Astrocyte (in vitro differentiated cells and primary cell): ENCODE measurements at regions not wholly inside any gene's neighbourhood (a gene's known extent, or its start where the extent isn't known, plus 50 kb on each side); places are given as distances from the start of the nearest gene placed in this dataset.

ENCODE experiments used
- DNase-seq: peaks from one replicate; pipeline ENCODE4 v3.0.0-alpha.2; 2010; ENCODE audit warnings: low read depth
- FAIRE-seq: peaks from 2 replicates; lab custom pipeline; 2011; peaks lifted over from hg19 to GRCh38; lab: Jason Lieb, UNC
- H2AFZ ChIP-seq: 2 replicates; pipeline ENCODE4 v1.6.0; 2012; ENCODE audit warnings: low read depth, low read length, inconsistent platforms
- H3K27ac ChIP-seq: 2 replicates; pipeline ENCODE4 v1.5.1; 2011; ENCODE audit warnings: low read depth, low read length, inconsistent platforms
- H3K27me3 ChIP-seq: 2 replicates; pipeline ENCODE4 v1.6.0; 2011; ENCODE audit warnings: low read length, inconsistent platforms; ENCODE audit not compliant: insufficient read depth
- H3K36me3 ChIP-seq: 2 replicates; pipeline ENCODE4 v1.5.1; 2011; ENCODE audit warnings: low read length, inconsistent platforms; ENCODE audit not compliant: insufficient read depth
- H3K4me1 ChIP-seq: 2 replicates; pipeline ENCODE4 v1.5.1; 2011; ENCODE audit warnings: low read length, inconsistent platforms; ENCODE audit not compliant: insufficient read depth
- H3K4me2 ChIP-seq: 2 replicates; pipeline ENCODE4 v1.6.0; 2012; ENCODE audit warnings: low read length, inconsistent platforms
- H3K4me3 ChIP-seq: 2 replicates; pipeline ENCODE4 v1.5.1; 2011; ENCODE audit warnings: low read depth, mild to moderate bottlenecking, low read length, inconsistent platforms; ENCODE audit not compliant: insufficient read depth
- H3K79me2 ChIP-seq: 2 replicates; pipeline ENCODE4 v1.6.0; 2012; ENCODE audit warnings: mild to moderate bottlenecking, low read length, inconsistent platforms; ENCODE audit not compliant: insufficient read depth
- H3K9ac ChIP-seq: 2 replicates; pipeline ENCODE4 v1.6.0; 2012; ENCODE audit warnings: mild to moderate bottlenecking, low read length, inconsistent platforms
- H3K9me3 ChIP-seq: 2 replicates; pipeline ENCODE4 v1.5.1; 2012; ENCODE audit warnings: low read depth, mild to moderate bottlenecking, low read length, inconsistent platforms; ENCODE audit not compliant: insufficient read depth
- H4K20me1 ChIP-seq: 2 replicates; pipeline ENCODE4 v1.6.0; 2012; ENCODE audit warnings: low read length, inconsistent platforms; ENCODE audit not compliant: insufficient read depth
- H3K27ac Mint-ChIP-seq: one replicate; pipeline ENCODE4 v1.8.0; 2021; ENCODE audit warnings: mild to moderate bottlenecking, mixed read lengths; ENCODE audit not compliant: unreplicated experiment
- H3K27me3 Mint-ChIP-seq: one replicate; pipeline ENCODE4 v1.8.0; 2021; ENCODE audit warnings: low read depth, mixed read lengths; ENCODE audit not compliant: unreplicated experiment
- H3K36me3 Mint-ChIP-seq: one replicate; pipeline ENCODE4 v1.8.0; 2021; ENCODE audit warnings: low read depth, mixed read lengths; ENCODE audit not compliant: unreplicated experiment
- H3K4me1 Mint-ChIP-seq: one replicate; pipeline ENCODE4 v1.8.0; 2021; ENCODE audit warnings: low read depth, mixed read lengths; ENCODE audit not compliant: unreplicated experiment
- H3K4me3 Mint-ChIP-seq: one replicate; pipeline ENCODE4 v1.8.0; 2021; ENCODE audit warnings: mild to moderate bottlenecking, moderate library complexity, mixed read lengths; ENCODE audit not compliant: unreplicated experiment
- H3K9me3 Mint-ChIP-seq: one replicate; pipeline ENCODE4 v1.8.0; 2021; ENCODE audit warnings: mild to moderate bottlenecking, mixed read lengths; ENCODE audit not compliant: unreplicated experiment
- CTCF ChIP-seq: IDR thresholded peaks from 2 replicates; pipeline ENCODE4 v1.5.1; 2011; ENCODE audit warnings: low read depth, mild to moderate bottlenecking, inconsistent platforms, low read length, moderate library complexity; ENCODE audit not compliant: insufficient read depth
- EZH2 ChIP-seq: IDR thresholded peaks from 2 replicates; pipeline ENCODE4 v1.6.1; 2012; ENCODE audit warnings: mild to moderate bottlenecking, low read length, inconsistent platforms; ENCODE audit not compliant: insufficient read depth

GRCh38 chr7:142534726-142535122, 214.5 kb upstream of the PRSS1 start:
- Mint-ChIP-seq H3K27me3 (no peaks in the 10 kb centered on the region), H3K4me1 (peaks cover 5% of the 10 kb centered on the region), H3K27ac (no peak overlapping the region), H3K9me3 (no peaks in the 10 kb centered on the region), H3K36me3 (no peaks in the 10 kb centered on the region), H3K4me3 (no peak overlapping the region)
- H3K36me3 ChIP-seq, result no peaks in the 10 kb centered on the region
- no peak overlapping the region for H3K27ac ChIP-seq
- H3K4me2 ChIP-seq, result no peak overlapping the region
- H4K20me1 ChIP-seq, result no peaks in the 10 kb centered on the region
- no peak overlapping the region for H3K4me3 ChIP-seq
- no peaks in the 10 kb centered on the region for H3K27me3 ChIP-seq
- no peaks in the 10 kb centered on the region for H3K9me3 ChIP-seq
- H3K79me2 ChIP-seq, result no peaks in the 10 kb centered on the region
- no peak overlapping the region for H2AFZ ChIP-seq
- no peak for DNase-seq
- H3K4me1 ChIP-seq, result peaks cover 18% of the 10 kb centered on the region
- no peak for TF ChIP-seq EZH2
- no peak for TF ChIP-seq CTCF
- H3K9ac ChIP-seq, result no peak overlapping the region
- no peak for FAIRE-seq

- Histone ChIP-seq H2AFZ (no peak overlapping the region), H4K20me1 (no peaks in the 10 kb centered on the region), H3K4me2 (no peak overlapping the region), H3K4me1 (peaks cover 10% of the 10 kb centered on the region), H3K36me3 (no peaks in the 10 kb centered on the region), H3K79me2 (no peaks in the 10 kb centered on the region), H3K27me3 (no peaks in the 10 kb centered on the region), H3K27ac (no peak overlapping the region), H3K9me3 (no peaks in the 10 kb centered on the region), H3K9ac (no peak overlapping the region), H3K4me3 (no peak overlapping the region)
- H3K27ac Mint-ChIP-seq, result no peak overlapping the region
- H3K9me3 Mint-ChIP-seq, result no peaks in the 10 kb centered on the region
- no peak for FAIRE-seq
- H3K4me1 Mint-ChIP-seq, result peaks cover 5% of the 10 kb centered on the region
- H3K27me3 Mint-ChIP-seq, result no peaks in the 10 kb centered on the region
- no peak for DNase-seq
- no peak overlapping the region for H3K4me3 Mint-ChIP-seq
- H3K36me3 Mint-ChIP-seq, result no peaks in the 10 kb centered on the region
- no peak for TF ChIP-seq EZH2
- TF ChIP-seq CTCF, result no peak
Measured at GRCh38 chr7:142533920-142534319, 215.4 kb upstream of the PRSS1 start.

- no peak for DNase-seq
- Histone ChIP-seq H2AFZ (no peak overlapping the region), H3K4me3 (no peak overlapping the region), H4K20me1 (no peaks in the 10 kb centered on the region), H3K36me3 (no peaks in the 10 kb centered on the region), H3K27ac (no peak overlapping the region), H3K79me2 (no peaks in the 10 kb centered on the region), H3K4me2 (no peak overlapping the region), H3K9ac (no peak overlapping the region), H3K9me3 (no peaks in the 10 kb centered on the region), H3K4me1 (no peaks in the 10 kb centered on the region), H3K27me3 (peaks cover 12% of the 10 kb centered on the region)
- TF ChIP-seq CTCF (no peak), EZH2 (no peak)
- no peaks in the 10 kb centered on the region for H3K9me3 Mint-ChIP-seq
- FAIRE-seq, result no peak
- H3K36me3 Mint-ChIP-seq, result no peaks in the 10 kb centered on the region
- no peaks in the 10 kb centered on the region for H3K4me1 Mint-ChIP-seq
- H3K4me3 Mint-ChIP-seq, result no peak overlapping the region
- H3K27ac Mint-ChIP-seq, result no peak overlapping the region
- peaks cover 19% of the 10 kb centered on the region for H3K27me3 Mint-ChIP-seq
Measured at GRCh38 chr7:142529591-142529990, 219.7 kb upstream of the PRSS1 start.
